MM.1S (cell line): ENCODE measurements at regions not wholly inside any gene's neighbourhood (a gene's known extent, or its start where the extent isn't known, plus 50 kb on each side); places are given as distances from the start of the nearest gene placed in this dataset.

Experiments used
- DNase-seq: peaks from one replicate; pipeline ENCODE4 v3.0.0-alpha.2; 2015
- H2AFZ ChIP-seq: fragments of 300-600 bp; sonication (generic); 2 replicates; pipeline ENCODE4 v1.6.0; 2016; ENCODE audit warnings: antibody characterized with exemption, low read length
- H3F3A ChIP-seq: fragments of 300-600 bp; sonication (generic); 2 replicates; pipeline ENCODE4 v1.6.1; 2016; ENCODE audit warnings: mild to moderate bottlenecking, antibody characterized with exemption, low read length, moderate library complexity, mixed read lengths; ENCODE audit not compliant: insufficient read depth
- H3K27ac ChIP-seq: fragments of 300-600 bp; sonication (generic); 2 replicates; pipeline ENCODE4 v1.5.1; 2016; ENCODE audit warnings: mild to moderate bottlenecking, low read length
- H3K27me3 ChIP-seq: fragments of 300-600 bp; sonication (generic); replicated peaks from 2 replicates; pipeline ENCODE4 v1.6.0; 2016; ENCODE audit warnings: low read length; ENCODE audit not compliant: insufficient read depth
- H3K36me3 ChIP-seq: fragments of 300-600 bp; sonication (generic); replicated peaks from 2 replicates; pipeline ENCODE4 v1.6.1; 2016; ENCODE audit warnings: mild to moderate bottlenecking, low read length, mixed read lengths; ENCODE audit not compliant: insufficient read depth
- H3K4me1 ChIP-seq: fragments of 300-600 bp; sonication (generic); 2 replicates; pipeline ENCODE4 v1.6.1; 2016; ENCODE audit warnings: low read length, mixed read lengths
- H3K4me2 ChIP-seq: fragments of 300-600 bp; sonication (generic); 2 replicates; pipeline ENCODE4 v1.6.0; 2016; ENCODE audit warnings: low read depth, low read length
- H3K4me3 ChIP-seq: fragments of 300-600 bp; sonication (generic); 2 replicates; pipeline ENCODE4 v1.5.1; 2016; ENCODE audit warnings: low read length, mixed read lengths
- H3K79me2 ChIP-seq: fragments of 300-600 bp; sonication (generic); 2 replicates; pipeline ENCODE4 v1.6.1; 2016; ENCODE audit warnings: mixed run types, low read length, mixed read lengths
- H3K9ac ChIP-seq: fragments of 300-600 bp; sonication (generic); 2 replicates; pipeline ENCODE4 v1.6.1; 2016; ENCODE audit warnings: low read length, mixed read lengths
- H3K9me2 ChIP-seq: fragments of 300-600 bp; sonication (generic); replicated peaks from 2 replicates; pipeline ENCODE4 v1.6.1; 2016; ENCODE audit warnings: mild to moderate bottlenecking, low read length, mixed read lengths; ENCODE audit not compliant: insufficient read depth
- H3K9me3 ChIP-seq: fragments of 300-600 bp; sonication (generic); replicated peaks from 2 replicates; pipeline ENCODE4 v1.6.1; 2016; ENCODE audit warnings: mild to moderate bottlenecking, low read length, mixed read lengths; ENCODE audit not compliant: insufficient read depth
- H4K20me1 ChIP-seq: fragments of 300-600 bp; sonication (generic); 2 replicates; pipeline ENCODE4 v1.6.1; 2016; ENCODE audit warnings: mild to moderate bottlenecking, low read length, moderate library complexity, mixed read lengths; ENCODE audit not compliant: insufficient read depth
- EZH2 ChIP-seq: fragments of 300-600 bp; sonication (generic); optimal IDR thresholded peaks from 2 replicates; pipeline ENCODE3; 2017; ENCODE audit warnings: low read depth, mild to moderate bottlenecking, antibody characterized with exemption, low read length, mixed read lengths
- EZH2phosphoT487 ChIP-seq: fragments of 300-600 bp; sonication (generic); IDR thresholded peaks from 2 replicates; pipeline ENCODE4 v1.6.1; 2018; ENCODE audit warnings: antibody characterized with exemption, low read length
- TF ChIP-seq, protein P1 (sequence below): fragments of 300-600 bp; sonication (generic); IDR thresholded peaks from 2 replicates; pipeline ENCODE4 v1.5.1; 2016; ENCODE audit warnings: antibody characterized with exemption, low read length, mixed read lengths

DNA sequence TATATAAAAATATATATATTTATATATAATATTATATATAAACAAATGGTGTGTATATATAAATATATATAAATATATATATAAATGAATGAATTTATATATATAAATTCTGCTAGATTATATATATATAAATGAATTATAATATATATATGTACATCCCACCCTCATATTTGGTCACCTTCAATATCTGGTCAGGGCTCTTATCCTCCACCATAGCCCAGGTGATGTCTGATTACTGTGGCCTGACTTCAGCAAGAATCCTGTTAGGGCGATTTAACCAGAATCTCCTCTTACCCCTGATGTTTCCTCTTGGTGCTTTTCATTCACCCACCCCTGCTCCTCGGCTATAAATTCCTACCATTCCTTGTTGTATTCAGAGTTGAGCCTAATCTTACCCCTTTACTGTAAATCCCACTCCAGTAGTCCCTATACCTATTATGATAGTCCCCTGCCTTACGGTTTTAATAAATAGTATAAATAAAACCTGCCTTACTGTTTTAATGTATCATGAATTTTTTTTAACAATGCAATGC, 439.6 kb downstream of the PLOD2 start:
- no peak for DNase-seq
- no peaks in the 10 kb centered on the region for H3K27me3 ChIP-seq
- no peaks in the 10 kb centered on the region for H3K9me3 ChIP-seq

DNA sequence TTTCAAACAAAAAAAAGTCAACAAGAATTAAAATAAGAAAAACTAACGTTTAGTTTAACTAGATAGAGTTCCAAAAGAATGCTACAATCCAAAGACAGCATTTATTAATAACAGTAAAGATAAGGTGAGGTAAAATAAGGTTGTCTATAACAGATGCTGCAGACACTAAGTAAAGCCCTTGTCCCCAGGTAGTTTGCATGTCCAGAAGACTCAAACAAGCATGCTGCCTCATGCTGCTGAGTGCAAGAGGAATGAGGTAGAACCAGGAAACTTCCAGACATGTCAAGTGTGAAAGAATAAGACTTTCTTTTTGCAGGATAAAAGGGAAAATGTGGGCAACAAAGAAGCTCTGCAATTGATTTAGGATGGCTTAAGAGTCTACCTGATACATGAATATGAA, 439.2 kb downstream of the PLOD2 start:
- Histone ChIP-seq H3K9ac (no peak overlapping the region), H3K4me3 (no peak overlapping the region), H3K27ac (no peak overlapping the region), H4K20me1 (no peaks in the 10 kb centered on the region), H3K4me1 (no peaks in the 10 kb centered on the region), H3K36me3 (no peaks in the 10 kb centered on the region), H3K79me2 (no peaks in the 10 kb centered on the region), H3K9me2 (no peaks in the 10 kb centered on the region), H3K4me2 (no peak overlapping the region), H3K27me3 (no peaks in the 10 kb centered on the region), H3K9me3 (no peaks in the 10 kb centered on the region), H3F3A (no peaks in the 10 kb centered on the region), H2AFZ (no peak overlapping the region)
- TF ChIP-seq, protein P1, sequence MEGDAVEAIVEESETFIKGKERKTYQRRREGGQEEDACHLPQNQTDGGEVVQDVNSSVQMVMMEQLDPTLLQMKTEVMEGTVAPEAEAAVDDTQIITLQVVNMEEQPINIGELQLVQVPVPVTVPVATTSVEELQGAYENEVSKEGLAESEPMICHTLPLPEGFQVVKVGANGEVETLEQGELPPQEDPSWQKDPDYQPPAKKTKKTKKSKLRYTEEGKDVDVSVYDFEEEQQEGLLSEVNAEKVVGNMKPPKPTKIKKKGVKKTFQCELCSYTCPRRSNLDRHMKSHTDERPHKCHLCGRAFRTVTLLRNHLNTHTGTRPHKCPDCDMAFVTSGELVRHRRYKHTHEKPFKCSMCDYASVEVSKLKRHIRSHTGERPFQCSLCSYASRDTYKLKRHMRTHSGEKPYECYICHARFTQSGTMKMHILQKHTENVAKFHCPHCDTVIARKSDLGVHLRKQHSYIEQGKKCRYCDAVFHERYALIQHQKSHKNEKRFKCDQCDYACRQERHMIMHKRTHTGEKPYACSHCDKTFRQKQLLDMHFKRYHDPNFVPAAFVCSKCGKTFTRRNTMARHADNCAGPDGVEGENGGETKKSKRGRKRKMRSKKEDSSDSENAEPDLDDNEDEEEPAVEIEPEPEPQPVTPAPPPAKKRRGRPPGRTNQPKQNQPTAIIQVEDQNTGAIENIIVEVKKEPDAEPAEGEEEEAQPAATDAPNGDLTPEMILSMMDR: no peak
- no peak for TF ChIP-seq EZH2phosphoT487
- no peak for DNase-seq

More for the DNA sequence above, 439.6 kb downstream of the PLOD2 start:
- Histone ChIP-seq H4K20me1 (no peaks in the 10 kb centered on the region), H3K9ac (no peak overlapping the region), H3K36me3 (no peaks in the 10 kb centered on the region), H3F3A (no peaks in the 10 kb centered on the region), H3K79me2 (no peaks in the 10 kb centered on the region), H2AFZ (no peak overlapping the region), H3K27ac (no peak overlapping the region), H3K4me2 (no peak overlapping the region), H3K4me3 (no peak overlapping the region), H3K9me2 (no peaks in the 10 kb centered on the region), H3K4me1 (no peaks in the 10 kb centered on the region)
- TF ChIP-seq EZH2phosphoT487 (no peak), EZH2 (no peak)
- TF ChIP-seq, protein P1: no peak

DNA sequence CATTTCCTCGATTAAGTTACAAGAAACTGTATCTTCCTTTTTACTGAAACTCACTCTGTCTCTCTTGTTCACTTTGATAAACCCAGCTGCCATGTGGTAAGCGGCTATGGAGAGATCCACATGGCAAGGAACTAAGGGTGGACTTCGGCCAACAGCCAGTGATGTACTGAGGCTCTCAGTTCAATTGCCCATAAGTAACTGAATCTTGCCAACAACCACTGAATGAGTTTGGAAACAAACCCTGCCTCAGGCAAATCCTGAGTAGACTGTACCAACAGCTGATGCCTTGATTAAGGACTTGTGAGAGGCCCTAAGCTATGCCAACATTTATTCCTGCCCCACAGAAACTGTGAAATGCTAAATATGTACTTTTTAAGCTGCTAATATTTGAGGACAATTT, 433.5 kb downstream of the PLOD2 start:
- Histone ChIP-seq H3K36me3 (no peaks in the 10 kb centered on the region), H3K4me1 (no peaks in the 10 kb centered on the region), H3K79me2 (no peaks in the 10 kb centered on the region), H3K27ac (no peak overlapping the region), H3F3A (no peaks in the 10 kb centered on the region), H4K20me1 (no peaks in the 10 kb centered on the region), H3K27me3 (no peaks in the 10 kb centered on the region), H3K9ac (no peak overlapping the region), H3K9me2 (no peaks in the 10 kb centered on the region), H3K9me3 (no peaks in the 10 kb centered on the region), H2AFZ (no peak overlapping the region), H3K4me3 (no peak overlapping the region), H3K4me2 (no peak overlapping the region)
- no peak for DNase-seq
- TF ChIP-seq EZH2phosphoT487 (no peak), EZH2 (no peak)
- TF ChIP-seq, protein P1: no peak
